ENCODE measurements at regions not wholly inside any gene's neighbourhood (a gene's known extent, or its start where the extent isn't known, plus 50 kb on each side); places are given as distances from the start of the nearest gene placed in this dataset.
"Not testable (repeated sequence)": the region's sequence is repeated elsewhere in the genome, so short reads cannot be mapped to it uniquely, and the experiment has no call there.

GRCh38 chr5:174555726-174556125 lies 168.7 kb upstream of the MSX2 start:
- no peak for DNase-seq (ENCODE audit: low read depth)

GRCh38 chr5:174556756-174557155 lies 167.6 kb upstream of the MSX2 start:
- DNase-seq (ENCODE audit: low read depth): no peak

DNA sequence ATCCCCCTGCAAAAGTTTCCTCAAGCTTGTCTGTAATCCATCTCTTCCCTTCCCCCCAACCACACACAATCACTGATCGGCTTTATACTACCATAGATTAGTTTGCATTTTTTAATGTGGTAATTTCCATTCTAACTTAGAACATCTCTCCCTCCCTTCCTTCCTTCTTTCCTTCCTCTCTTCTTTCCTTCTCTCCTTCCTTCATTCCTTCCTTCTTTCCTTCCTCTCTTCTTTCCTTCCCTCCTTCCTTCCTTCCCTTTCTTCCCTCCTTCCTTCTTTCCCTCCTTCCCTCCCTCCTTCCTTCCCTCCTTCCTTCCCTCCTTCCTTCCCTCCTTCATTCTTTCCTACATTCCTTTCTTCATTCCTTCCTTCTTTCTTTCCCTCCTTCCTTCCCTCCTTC lies 166.2 kb upstream of the MSX2 start:
- DNase-seq (ENCODE audit: low read depth): no peak

GRCh38 chr5:174559141-174559540 lies 165.2 kb upstream of the MSX2 start:
- no peak for DNase-seq (ENCODE audit: low read depth)

- DNase-seq (ENCODE audit: low read depth): no peak
Measured at GRCh38 chr5:174559566-174560090, 164.8 kb upstream of the MSX2 start.

DNA sequence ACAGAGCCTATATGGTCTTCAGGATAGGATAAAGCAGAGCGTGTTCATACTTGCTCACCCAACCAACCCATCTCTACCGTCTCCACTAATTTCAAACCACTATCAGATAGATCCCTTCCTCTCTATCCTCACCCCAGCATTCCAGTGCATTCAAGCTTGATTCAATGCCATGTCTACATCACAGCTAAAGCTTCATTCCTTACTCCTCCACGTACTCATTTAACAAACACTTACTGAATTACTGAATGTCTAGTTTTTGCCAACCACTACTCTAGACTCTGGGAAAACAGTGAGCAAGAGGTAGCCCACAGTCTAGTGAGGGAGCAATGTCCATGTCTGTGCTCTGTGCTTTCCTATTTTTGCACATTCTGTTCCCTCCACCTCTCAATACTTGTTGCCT lies 163.5 kb upstream of the MSX2 start:
- DNase-seq (ENCODE audit: low read depth): no peak

DNA sequence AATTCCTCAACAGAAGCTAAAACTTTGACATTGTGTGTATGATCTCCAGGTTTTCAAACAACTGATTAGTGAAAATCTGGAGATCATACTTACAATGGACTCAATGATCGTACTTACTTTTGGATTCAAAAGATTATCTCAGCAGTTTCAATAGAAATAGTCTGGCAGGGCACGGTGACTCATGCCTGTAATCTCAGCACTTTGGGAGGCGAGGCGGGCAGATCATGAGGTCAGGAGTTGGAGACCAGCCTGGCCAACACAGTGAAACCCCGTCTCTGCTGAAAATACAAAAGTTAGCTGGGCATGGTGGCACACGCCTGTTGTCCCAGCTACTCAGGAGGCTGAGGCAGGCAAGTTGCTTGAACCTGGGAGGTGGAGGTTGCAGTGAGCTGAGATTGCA lies 161.3 kb upstream of the MSX2 start:
- DNase-seq (ENCODE audit: low read depth): not testable (repeated sequence)

- no peak for DNase-seq (ENCODE audit: low read depth)
Measured at GRCh38 chr5:174563899-174564298, 160.5 kb upstream of the MSX2 start.

DNA sequence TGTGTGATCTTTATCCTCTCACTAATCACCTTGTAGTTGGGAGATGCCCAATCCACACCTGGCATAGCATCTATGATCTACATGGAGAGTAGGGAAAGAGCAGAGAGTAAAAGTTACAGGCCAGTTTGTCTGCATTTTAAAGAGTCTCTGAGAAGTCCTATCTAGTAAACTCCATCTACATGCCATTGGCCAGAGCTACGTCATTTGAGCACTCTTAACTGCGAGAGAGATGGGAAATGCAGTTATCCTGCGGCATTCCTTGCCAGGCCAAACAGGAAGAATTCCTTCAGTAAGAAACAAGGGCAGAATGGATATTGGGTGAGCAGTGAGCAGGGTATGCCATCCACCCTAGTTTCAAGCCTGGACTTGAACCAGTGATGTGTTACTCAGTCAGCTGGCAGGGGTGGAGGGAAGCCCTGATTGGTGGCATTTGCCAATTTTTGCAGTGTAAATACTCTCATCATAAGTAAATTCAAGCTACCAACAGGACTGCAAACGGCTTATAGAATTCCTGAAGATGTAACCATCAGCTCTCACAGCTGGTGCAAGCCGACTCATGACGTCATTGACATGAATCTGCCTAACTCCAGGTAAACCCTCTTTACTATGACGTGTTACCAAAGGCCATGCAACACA lies 156.8 kb upstream of the MSX2 start:
- DNase-seq (ENCODE audit: low read depth): no peak

GRCh38 chr5:174570662-174571061 lies 153.7 kb upstream of the MSX2 start:
- DNase-seq (ENCODE audit: low read depth): no peak

- DNase-seq (ENCODE audit: low read depth): no peak
Measured at GRCh38 chr5:174571662-174572397, 152.6 kb upstream of the MSX2 start.

GRCh38 chr5:174572591-174572990 lies 151.8 kb upstream of the MSX2 start:
- no peak for DNase-seq (ENCODE audit: low read depth)

- no peak for DNase-seq (ENCODE audit: low read depth)
Measured at GRCh38 chr5:174573221-174573994, 151.0 kb upstream of the MSX2 start.

GRCh38 chr5:174575043-174575442 lies 149.3 kb upstream of the MSX2 start:
- DNase-seq (ENCODE audit: low read depth): no peak

DNA sequence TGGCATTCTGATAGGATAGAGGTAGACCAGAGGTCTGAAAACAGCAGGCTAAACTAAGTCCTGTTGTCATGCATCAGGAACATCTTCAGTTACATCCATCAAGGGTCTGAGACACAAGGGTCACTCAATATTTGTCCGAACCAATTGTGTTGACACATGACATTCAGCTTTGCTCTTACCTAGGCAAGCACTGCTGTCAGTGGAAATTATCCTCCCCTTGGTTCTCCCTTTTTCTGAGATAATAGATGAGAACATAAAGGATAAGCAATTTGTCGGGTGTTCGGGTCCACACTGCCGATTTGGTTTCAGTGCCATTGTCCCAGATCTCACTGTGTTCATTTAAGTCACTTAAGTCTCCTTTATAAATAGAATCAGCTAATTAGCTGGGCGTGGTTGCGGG lies 148.3 kb upstream of the MSX2 start:
- DNase-seq (ENCODE audit: low read depth): no peak

GRCh38 chr5:174581479-174581878 lies 142.9 kb upstream of the MSX2 start:
- no peak for DNase-seq (ENCODE audit: low read depth)

GRCh38 chr5:174581894-174582293 lies 142.5 kb upstream of the MSX2 start:
- no peak for DNase-seq (ENCODE audit: low read depth)

DNA sequence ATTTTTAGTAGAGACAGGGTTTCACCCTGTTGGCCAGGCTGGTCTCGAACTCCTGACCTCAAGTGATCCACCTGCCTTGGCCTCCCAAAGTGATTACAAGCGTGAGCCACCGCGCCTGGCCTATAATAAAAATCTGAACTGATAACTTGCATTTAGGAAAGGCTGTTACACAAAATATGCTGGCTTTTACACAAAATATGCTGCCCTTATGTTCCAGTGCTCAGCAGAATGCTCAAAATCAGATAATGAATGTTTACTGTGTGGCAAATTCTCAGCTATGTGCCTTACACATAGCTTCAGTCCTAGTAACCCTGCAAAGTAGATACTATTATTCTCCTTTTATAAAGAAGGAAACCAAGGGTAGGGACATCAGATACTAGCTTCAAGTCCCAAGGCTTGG lies 141.3 kb upstream of the MSX2 start:
- no peak for DNase-seq (ENCODE audit: low read depth)

DNA sequence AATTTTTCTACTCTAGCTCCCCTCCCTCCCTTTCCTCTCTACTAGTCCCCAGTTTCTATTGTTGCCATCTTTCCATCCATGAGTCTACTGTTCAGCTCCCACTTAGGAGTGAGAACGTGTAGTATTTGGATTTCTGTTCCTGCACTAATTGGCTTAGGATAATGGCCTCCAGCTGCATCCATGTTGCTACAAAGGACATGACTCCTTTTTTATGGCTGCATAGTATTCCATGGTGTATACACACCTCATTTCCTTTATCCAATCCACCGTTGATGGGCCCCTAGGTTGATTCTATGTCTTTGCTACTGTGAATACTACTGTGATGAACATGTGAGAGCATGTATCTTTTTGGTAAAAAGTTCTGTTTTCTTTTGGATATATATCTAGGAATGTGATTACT lies 138.9 kb upstream of the MSX2 start:
- no peak for DNase-seq (ENCODE audit: low read depth)

DNA sequence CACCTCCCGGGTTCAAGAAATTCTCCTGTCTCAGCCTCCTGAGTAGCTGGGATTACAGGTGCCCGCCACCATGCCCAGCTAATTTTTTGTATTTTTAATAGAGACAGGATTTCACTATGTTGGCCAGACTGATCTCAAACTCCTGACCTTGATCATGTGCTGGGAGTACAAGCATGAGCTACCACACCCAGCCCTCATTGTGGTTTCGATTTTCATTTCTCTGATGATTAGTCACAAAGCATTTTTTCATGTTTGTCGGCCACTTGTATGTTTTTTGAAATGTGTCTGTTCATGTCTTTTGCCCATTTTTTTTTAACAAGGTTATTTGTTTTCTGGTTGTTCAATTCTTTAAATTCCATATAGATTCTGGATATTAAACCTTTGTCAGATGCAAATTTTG lies 138.2 kb upstream of the MSX2 start:
- not testable (repeated sequence) for DNase-seq (ENCODE audit: low read depth)

- no peak for DNase-seq (ENCODE audit: low read depth)
Measured at GRCh38 chr5:174589011-174589410, 135.4 kb upstream of the MSX2 start.

DNA sequence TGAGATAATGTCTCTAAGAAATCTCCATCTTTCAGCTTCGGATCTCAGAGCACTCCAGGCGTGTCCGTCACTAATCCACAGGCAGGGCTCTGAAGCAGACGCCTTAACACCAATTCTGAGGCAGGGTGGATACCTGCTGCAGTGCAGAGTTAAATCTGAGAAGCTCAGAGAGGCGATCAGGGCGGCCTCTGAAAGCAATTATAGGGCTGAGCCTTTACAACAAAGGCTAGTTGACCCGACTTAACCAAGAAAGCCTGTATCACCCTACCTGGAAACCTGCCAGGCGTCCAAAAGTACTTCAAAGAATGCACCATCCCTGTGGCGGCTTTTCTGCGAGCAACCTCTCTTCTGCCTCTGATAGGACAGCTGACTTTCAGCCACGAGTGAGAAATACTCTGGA lies 134.8 kb upstream of the MSX2 start:
- no peak for DNase-seq (ENCODE audit: low read depth)

- DNase-seq (ENCODE audit: low read depth): no peak
Measured at GRCh38 chr5:174590820-174591219, 133.6 kb upstream of the MSX2 start.

Data from stimulated activated CD4-positive, alpha-beta T cell treated with anti-CD3 and anti-CD28 coated beads, Interleukin-2, amount 100 ng/mL, for 4 hours (primary cell).